ENCODE measurements at regions not wholly inside any gene's neighbourhood (a gene's known extent, or its start where the extent isn't known, plus 50 kb on each side); places are given as distances from the start of the nearest gene placed in this dataset.

GRCh38 chr20:57901526-57901925 is 191.7 kb upstream of the PMEPA1 start:
- no peak overlapping the region for H3K18ac ChIP-seq (ENCODE audit: low read depth, low read length)
- in situ Hi-C loops (cut with MboI; ENCODE audit: low sequenced_read_pairs) (no loop called here), dilution Hi-C loops (cut with HindIII; ENCODE audit: low sequenced_read_pairs, unreplicated experiment) (no loop called here), intact Hi-C loops (cut with micrococcal nuclease) (no loop called here)
- H3K4me2 ChIP-seq (ENCODE audit: low read depth, low read length): no peak overlapping the region
- no peak overlapping the region for H2AFZ ChIP-seq (replicated peaks; ENCODE audit: low read length, poor library complexity)
- no peak overlapping the region for H2BK5ac ChIP-seq (ENCODE audit: low read depth, low read length, poor library complexity, severe bottlenecking)
- no peak overlapping the region for H3K27ac ChIP-seq (ENCODE audit: insufficient read depth, low read length)
- no peak overlapping the region for H2BK15ac ChIP-seq (ENCODE audit: low read depth, low read length)
- peaks cover 9% of the 10 kb centered on the region for H3K27me3 ChIP-seq (ENCODE audit: control insufficient read depth, insufficient read depth, low read length)
- no peak overlapping the region for H4K91ac ChIP-seq (ENCODE audit: insufficient read depth, low read depth, low read length)
- H2BK120ac ChIP-seq (ENCODE audit: low read depth, low read length): no peak overlapping the region
- no peak overlapping the region for H3K4ac ChIP-seq (ENCODE audit: low read depth, low read length)
- no peaks in the 10 kb centered on the region for H3K36me3 ChIP-seq (ENCODE audit: control insufficient read depth, insufficient read depth, low read length)
- H3K4me1 ChIP-seq (ENCODE audit: control insufficient read depth, insufficient read depth, low read length): no peaks in the 10 kb centered on the region
- H3K23ac ChIP-seq (ENCODE audit: low read depth, low read length): no peak overlapping the region
- CTCF ChIA-PET: no interaction called here
- no peak overlapping the region for H3K14ac ChIP-seq (replicated peaks; ENCODE audit: low read depth, low read length)
- no peak overlapping the region for H3K4me3 ChIP-seq (ENCODE audit: insufficient read depth, low read depth, low read length)
- POLR2A ChIA-PET (ENCODE audit: unreplicated experiment): no interaction called here
- H2AK9ac ChIP-seq (replicated peaks; ENCODE audit: low read depth, low read length, poor library complexity): no peak overlapping the region
- ATAC-seq (ENCODE audit: low read depth) (no peak), DNase-seq (no peak)
- H3K79me1 ChIP-seq (ENCODE audit: low read depth in 1 of 2, low read length in 2 of 2): no peaks in the 10 kb centered on the region
- no TSS peak for BruUV-seq (replicated peaks)
- H2BK20ac ChIP-seq (ENCODE audit: low read depth, low read length): no peak overlapping the region
- no peaks in the 10 kb centered on the region for H3K9me1 ChIP-seq (ENCODE audit: insufficient read depth, low read length)
- H4K20me1 ChIP-seq (ENCODE audit: insufficient read depth, low read length): no peaks in the 10 kb centered on the region
- no peak overlapping the region for H4K5ac ChIP-seq (ENCODE audit: low read depth, low read length)
- no peak overlapping the region for H4K8ac ChIP-seq (ENCODE audit: low read depth in 2 of 2, low read length in 2 of 2)
- H3K9me3 ChIP-seq (ENCODE audit: control insufficient read depth, insufficient read depth, low read length): no peaks in the 10 kb centered on the region
- no peak overlapping the region for H3K56ac ChIP-seq (ENCODE audit: extremely low read depth, insufficient read depth, low read length)
- no CpG with 5 or more reads among the region's 4 CpGs for WGBS, 2 experiments (ENCODE audit: extremely low coverage in 2 of 2, insufficient read length in 1 of 2)
- H3K9ac ChIP-seq (ENCODE audit: low read depth, low read length): no peak overlapping the region
- H2AK5ac ChIP-seq (ENCODE audit: low read depth, low read length): no peak overlapping the region
- no peak for TF ChIP-seq RFX5 (IDR thresholded peaks at IDR 0.05; ENCODE audit: low read depth, low read length)
- no peak for TF ChIP-seq ELK1 (IDR thresholded peaks at IDR 0.05; ENCODE audit: borderline replicate concordance, low read depth, low read length)
- no peak for TF ChIP-seq NFE2L2 (IDR thresholded peaks at IDR 0.05; ENCODE audit: low read depth, low read length)
- TF ChIP-seq BHLHE40 (IDR thresholded peaks at IDR 0.05; ENCODE audit: low read depth, low read length): no peak
- no peak for TF ChIP-seq MAZ (IDR thresholded peaks at IDR 0.05; ENCODE audit: borderline replicate concordance, low read depth, low read length)
- TF ChIP-seq CEBPB (IDR thresholded peaks at IDR 0.05; ENCODE audit: low read depth, low read length): no peak
- no peak for TF ChIP-seq MXI1 (IDR thresholded peaks at IDR 0.05; ENCODE audit: borderline replicate concordance, low read depth, low read length)

Measured in IMR-90 (cell line).